ENCODE measurements at regions not wholly inside any gene's neighbourhood (a gene's known extent, or its start where the extent isn't known, plus 50 kb on each side); places are given as distances from the start of the nearest gene placed in this dataset.

DNA sequence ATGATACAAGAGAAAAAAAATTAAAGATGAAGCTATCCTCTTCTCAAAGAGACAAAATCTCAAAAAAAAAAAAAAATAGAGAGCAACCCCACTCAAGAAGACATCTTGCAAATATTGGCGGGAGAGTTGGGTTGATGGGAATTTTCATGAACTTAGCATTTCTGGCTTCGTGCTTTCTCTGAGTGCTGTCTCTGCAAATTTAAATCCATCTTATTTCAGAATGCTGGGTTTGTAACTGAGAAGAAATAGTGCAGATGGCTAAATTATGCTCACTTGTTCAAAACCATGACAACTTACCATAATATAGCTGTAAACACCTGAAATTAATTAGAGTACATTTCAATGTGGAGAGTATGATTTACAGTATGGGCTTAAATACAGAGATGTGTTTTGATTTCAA lies 484.8 kb upstream of the CELF2 start:
- TF ChIP-seq POLR2A (IDR thresholded peaks at IDR 0.05), result no peak
- TF ChIP-seq, protein P1, sequence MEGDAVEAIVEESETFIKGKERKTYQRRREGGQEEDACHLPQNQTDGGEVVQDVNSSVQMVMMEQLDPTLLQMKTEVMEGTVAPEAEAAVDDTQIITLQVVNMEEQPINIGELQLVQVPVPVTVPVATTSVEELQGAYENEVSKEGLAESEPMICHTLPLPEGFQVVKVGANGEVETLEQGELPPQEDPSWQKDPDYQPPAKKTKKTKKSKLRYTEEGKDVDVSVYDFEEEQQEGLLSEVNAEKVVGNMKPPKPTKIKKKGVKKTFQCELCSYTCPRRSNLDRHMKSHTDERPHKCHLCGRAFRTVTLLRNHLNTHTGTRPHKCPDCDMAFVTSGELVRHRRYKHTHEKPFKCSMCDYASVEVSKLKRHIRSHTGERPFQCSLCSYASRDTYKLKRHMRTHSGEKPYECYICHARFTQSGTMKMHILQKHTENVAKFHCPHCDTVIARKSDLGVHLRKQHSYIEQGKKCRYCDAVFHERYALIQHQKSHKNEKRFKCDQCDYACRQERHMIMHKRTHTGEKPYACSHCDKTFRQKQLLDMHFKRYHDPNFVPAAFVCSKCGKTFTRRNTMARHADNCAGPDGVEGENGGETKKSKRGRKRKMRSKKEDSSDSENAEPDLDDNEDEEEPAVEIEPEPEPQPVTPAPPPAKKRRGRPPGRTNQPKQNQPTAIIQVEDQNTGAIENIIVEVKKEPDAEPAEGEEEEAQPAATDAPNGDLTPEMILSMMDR (IDR thresholded peaks at IDR 0.05), result no peak
